ENCODE measurements at regions not wholly inside any gene's neighbourhood (a gene's known extent, or its start where the extent isn't known, plus 50 kb on each side); places are given as distances from the start of the nearest gene placed in this dataset.

DNA sequence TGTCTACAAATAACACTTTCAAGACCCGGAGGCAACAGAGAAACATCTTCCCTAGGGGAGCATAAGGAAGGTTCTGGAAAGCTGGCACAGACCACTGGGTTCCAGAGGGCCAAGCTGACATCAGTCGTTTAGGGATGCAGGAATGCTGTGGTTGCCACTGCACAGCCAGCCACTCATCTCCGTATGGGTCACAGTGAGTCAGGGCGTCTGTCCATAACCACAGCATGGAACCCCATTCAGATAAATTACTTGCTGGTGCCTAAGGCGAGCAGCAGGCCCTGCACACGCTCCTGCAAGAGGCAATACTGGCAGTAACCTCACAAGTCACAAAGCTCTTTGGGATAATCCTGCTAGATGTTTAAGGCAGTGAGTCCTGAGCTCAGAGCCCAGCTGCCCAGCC, 140.9 kb upstream of the UBL3 start:
- no peak for DNase-seq

DNA sequence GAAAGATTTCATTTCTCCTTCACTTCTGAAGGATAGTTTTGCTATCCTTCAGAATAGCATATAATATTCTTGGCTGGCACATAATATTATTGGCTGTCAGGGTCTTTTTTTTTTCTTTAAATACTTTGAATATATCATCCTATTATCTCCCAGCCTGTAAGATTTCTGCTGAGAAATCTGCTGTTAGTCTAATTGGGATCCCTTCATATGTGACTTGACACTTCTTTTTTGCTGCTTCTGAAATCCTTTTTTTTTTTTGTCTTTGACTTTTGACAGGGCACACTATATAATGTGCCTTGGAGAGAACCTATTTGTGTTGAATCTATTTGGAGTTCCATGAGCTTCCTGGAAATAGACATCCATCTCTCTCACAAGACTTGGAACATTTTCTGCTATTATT, 136.9 kb upstream of the UBL3 start:
- DNase-seq, result no peak

DNA sequence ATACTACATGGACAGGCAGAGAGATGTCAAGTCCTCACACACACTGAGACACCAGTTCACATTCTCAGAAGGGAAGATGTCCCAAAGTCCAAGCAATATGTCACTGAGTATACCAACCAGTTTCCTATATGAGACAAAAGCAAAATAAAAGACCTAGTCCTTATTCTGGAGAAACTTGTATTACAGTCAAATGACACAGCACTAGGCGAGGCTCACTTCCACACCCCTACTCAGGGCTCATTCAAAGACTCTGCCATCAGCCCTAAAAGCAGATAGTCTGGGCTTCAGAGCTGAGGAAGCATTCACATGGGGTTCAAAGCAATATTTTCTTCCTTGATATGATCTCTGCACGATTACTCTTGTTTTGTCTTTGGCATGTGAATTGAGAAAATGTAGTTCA, 129.9 kb upstream of the UBL3 start:
- no peak for DNase-seq

DNA sequence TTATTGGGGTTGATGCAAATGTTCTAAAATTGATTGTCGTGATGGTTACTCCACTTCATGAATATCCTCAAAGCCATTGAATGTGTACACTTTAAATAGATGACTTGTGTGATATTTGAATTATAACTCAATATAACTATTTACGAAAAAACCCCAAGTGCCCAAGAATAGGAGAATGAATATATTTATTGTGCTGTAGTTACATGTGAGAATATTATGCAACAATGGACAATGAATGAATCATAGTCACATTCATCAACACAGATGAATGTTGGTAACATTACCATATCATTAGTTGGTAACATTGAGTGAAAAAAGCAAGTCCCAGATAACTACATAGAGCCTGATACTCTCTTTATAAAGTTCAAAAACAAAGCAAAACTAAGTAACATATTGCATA, 127.8 kb upstream of the UBL3 start:
- no peak for DNase-seq

DNA sequence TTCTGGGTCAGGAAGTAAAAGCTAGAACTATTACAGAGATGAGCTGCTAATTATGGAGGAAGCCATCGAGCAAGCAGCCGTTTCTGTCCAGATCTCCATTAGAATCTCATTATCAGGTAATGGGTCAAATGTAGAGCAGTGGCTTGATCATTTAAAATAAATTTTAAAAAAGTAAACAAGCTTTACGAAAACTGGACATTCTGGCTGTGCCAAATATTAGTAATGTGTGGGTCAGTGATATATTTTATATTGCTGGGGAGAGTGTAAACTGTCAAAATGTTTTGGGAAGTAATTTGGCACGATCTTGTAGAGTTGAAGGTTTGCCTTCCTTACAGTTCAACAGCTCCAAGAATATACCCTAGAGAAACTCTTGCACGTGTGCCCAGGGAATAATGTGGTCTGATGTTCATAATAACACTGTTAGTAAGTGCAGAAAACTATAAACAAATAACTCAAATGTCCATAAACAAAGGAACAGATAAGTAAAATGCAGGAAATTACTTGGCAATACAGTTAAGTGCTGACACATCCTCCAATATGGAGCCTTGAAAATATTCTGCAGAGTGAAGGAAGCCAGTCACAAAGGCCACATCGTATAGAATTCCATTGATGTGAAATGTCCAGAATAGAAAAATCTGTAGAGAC, 127.2 kb upstream of the UBL3 start:
- no peak for DNase-seq

DNA sequence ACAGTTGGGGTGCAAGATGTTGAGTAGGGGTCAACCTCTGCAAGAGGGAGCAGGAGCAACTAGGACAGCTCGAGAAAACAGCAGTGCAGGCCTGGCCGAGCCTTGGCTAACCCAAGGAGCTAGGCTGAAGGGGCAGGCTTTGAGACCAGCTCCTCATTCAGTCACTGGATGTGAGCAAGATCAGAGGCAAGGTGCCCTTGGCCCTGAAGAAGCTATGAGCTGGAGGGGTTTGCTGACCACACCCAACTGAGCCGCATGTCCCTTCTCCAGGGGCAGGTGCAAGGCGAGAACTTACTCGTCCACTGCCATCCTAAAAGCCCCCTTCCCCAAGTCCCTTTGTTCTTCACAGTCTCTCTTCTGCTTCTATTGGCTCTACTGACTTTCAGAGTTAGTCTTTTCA, 126.1 kb upstream of the UBL3 start:
- no peak for DNase-seq

DNA sequence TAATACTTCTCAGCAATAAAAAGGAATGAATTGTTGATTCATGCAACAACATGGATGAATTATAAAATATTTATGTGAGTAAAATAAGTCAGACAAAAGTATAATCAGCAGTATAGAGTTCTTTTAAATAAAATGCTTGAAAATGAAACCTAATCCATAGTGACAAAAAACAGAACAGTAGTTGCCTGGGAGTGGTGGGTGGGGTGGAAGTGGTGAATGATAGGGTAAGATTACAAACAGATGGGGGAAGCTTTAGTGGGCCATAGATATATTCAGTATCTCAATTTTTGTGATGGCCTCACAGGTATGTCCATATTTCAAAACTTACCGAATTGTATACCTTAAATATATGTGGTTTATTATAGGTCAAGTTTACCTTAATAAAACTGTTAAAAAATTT, 124.9 kb upstream of the UBL3 start:
- no peak for DNase-seq

DNA sequence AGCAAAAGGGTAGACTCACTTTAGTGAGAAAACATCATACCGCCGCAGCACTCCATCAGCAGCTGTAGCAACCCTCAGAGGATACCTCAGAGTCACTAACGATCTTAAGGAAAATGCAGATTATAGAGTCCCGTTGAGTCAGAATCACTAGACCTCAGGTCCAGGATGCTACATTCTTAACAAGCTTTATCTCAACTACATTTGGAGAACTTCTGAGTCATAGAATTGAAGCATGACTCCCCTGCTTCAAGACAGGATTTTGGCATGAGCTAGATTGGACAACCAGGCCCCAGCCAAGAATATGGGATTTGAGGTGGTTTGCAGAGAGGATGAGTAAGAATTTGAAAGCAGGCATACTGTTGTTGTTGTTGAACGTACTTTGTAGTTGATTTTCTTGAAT, 118.9 kb upstream of the UBL3 start:
- DNase-seq, result no peak

DNA sequence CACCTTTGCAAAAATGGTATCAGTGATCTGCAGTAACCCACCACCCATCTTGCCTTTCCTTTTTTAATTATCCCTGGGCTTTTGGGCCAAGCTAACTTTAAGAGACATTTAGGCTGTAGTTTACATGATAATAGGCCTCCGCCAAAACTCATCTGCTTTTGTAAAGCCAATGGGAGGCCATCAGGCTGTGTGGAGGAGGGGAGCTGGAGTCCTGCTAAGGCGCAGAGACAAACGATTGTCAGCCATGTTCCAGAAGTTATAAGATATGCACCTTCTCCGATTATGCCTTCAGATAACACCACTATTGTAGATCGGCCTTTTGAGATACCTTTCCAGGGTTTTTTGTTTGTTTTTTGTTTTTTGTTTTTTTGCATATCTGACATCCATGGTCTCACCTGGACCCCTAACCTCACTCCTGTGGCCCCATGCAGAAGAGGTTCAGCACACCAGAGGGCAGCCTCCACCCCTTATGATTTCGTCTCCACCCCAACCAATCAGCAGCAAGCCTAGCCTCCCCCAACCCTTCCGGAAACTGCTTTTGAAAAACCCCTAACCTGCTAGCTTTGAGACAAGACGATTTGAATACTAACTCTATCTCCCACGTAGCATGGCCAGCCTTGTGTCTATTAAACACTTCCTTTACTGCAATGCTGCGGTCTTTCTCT, 113.9 kb upstream of the UBL3 start:
- no peak for DNase-seq

DNA sequence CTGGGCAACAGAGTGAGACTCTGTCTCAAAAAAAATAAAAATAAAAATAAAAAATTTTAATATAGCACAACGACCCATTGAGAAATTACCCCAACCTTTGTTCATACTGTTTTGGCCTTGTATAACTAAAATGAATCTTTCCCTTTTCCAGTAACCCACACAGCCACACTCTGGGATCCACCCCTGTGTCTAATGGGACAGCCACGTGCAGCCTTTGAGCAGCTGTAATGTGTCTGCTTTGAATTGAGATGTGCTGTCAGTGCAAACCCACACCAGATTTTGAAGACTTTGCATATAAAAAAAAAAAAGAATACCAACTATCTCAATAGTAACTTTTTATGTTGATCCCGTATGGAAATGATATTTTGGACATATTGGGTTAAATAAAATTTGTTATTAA, 112.7 kb upstream of the UBL3 start:
- DNase-seq, result no peak

DNA sequence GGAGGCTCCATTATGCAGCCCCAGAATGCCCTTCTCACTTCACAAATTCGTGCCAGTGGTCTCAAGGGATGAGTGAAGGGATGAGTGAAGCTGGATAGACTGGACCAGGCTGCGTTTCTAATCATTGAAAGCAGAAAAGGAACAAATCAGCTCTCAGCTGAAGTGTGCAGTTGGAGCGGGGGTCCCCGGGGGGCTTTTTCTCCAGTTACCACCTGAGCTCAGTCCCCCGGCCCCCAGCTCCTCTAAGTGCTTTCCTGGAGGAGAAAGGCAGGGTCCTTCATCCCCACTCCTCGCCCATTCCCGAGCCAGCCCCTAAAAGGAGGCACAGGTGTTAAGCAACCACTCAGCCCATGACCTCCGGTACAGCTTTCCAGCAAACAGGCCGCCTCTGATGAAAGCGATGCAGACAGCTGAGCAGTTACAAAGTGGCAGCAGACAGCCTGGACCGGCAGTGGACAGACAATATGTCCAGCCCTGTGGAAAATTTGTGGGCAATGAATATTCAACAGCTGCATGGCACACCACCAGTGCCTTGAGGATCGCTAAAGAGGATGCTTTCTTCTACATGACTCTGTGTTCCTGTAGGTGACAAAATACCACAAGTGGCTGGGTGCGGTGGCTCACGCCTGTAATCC, 110.7 kb upstream of the UBL3 start:
- DNase-seq, result no peak

DNA sequence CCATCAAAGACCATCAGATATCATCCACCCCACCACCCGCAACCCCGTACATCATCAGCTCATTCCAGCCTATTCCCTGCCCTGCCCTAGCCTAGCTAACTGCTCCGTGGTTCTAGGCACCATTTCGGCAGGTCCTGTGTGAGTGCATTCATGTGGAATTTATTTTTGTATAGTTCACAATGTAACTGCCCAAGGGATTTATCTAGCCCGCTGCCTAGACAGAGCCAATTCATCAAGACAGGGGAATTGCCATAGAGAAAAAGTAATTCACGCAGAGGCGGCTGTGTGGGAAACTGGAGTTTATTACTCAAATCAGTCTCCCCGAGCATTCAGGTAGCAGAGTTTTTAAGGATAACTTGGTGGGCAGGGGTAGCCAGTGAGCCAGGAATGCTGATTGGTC, 109.2 kb upstream of the UBL3 start:
- DNase-seq, result no peak

DNA sequence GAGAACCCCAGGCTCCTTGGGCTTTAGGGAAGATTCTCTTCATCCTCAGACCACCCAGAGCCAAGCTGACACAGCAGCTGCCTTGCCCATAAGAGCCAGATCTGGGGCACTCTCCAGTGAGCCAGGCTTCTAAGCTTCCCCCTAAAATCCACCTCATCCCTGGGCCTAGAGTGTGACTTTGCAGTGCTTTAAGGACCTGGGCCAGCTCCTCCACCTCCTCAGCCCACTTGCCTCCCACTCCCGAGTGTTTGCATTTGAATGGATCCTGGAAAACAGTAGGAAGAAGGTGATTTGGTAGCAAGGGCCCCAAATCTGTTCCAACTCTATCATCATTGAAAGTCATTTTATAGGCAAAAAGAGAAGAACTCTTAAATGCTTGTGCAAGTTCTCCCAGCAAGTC, 108.7 kb upstream of the UBL3 start:
- no peak for DNase-seq

DNA sequence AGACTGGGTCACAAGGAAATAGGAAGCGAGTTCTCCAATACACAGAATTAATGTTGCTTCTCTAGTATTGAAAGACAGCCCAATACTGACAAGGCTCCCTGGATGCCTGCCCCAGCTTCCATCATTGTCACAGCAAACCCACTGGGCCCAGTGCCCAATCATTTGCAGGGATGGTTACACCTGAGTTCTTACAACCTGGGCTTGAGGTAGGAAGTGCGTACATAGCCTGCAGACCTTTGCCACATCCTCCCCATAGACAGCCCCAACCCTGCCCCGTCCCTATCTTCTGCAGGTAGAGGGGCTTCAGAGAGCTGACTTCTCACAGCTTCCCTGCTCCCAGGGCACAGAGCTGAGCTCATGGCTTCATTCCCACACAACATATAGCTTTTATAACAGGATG, 108.1 kb upstream of the UBL3 start:
- no peak for DNase-seq

DNA sequence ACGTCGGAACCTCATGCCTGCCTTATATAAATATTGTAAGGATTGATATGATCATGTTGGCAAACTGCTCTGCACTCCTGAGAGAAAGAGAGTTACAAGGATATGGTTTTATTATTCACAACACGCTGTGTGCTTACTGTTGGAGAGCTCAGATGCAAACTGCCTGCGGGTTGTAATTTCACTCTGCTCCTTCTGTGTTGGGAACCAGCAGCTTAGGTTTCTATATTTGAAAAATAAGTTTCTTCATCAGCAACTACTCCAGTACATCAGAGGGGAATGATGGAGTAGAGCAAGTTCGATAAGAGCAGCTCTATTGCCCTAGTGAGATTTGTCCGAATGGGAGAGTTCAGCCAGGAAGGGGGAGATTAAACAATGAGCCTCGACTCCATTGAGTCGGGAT, 106.9 kb upstream of the UBL3 start:
- DNase-seq, result no peak

DNA sequence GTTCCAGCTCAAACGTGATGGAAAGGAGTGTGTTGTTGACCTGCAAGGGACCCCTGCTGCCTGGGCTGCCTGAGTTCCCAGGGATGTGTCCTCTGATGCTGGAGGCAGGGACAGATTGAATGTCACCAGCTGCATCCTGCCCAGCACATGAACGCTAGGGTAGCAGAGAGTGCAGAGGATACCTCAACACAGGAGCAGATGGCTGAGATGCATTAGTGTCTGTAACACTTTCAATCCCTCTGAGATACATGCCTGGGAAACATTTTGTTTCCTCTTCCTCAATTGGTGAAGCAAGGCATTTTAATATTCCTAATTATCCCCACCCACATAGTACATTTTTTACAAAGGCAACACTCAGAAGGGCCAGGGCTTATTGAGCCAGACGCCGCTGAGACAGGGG, 106.4 kb upstream of the UBL3 start:
- no peak for DNase-seq

DNA sequence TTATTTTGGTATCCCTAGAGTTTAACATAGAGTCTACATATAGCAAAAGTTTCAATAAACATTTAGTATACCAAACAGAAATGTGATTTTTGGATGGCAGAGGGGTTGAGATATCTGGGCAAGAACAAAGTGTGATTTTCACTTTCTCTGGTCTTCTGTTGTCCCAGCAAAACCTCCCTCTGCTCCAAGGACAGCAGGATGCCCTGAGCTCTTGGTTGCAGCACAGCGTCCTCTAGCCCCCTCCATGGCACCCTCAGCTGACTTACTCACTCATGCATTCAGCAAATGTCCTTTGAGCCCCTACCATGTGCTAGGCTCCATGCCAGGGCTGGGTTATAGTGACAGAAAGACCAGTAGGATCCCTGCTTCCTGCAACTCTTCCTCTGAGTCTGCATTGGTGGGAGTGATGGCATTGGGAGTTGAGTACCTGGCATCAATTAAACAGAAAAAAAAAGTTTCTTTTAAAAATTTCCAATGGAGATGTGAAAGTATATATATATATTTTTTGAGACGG, 104.8 kb upstream of the UBL3 start:
- no peak for DNase-seq

DNA sequence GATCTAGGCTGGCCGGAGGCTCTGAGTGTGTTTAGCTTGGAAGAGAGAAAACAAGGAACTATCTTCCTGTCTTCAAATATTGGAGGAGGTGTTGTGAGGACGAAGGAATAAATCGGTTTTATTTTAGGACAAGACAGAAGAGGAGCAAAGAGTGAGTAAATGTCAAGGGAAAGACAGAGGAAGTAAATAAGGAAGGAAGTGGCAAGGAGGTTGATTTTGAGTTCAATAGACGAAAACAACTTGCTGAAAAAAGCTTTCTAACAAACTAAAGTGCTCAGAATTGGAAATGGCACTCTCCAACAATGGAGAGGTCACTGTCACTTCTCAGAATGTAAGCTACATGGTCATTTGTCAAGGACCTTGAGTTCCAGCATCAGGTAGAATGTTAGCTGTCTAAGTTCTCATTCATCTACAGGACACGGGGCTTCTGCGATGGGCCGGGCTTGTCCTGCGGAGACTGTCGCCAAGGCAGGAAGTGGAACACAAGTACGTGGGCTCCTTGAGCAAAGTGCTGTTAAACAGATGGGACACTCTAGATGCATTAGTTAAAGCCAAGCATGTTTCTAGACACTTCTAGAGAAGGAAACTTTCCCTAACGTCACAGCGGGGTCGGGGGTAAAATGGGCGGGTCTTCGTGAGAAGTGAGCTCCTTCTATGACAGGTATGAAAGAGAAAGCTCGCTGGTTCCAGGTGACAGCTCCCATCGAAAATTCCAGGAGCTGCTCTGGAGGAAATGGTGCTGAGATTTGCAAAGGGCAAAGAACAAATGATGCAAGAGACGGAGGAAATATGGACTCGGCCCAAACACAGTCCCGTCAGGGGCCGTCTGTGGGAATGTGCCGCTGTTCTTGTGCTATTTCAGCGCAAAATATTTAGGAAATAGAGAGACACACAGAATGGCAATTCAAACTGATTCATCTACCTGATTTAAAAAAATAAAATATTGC, 103.9 kb upstream of the UBL3 start:
- no peak for DNase-seq

DNA sequence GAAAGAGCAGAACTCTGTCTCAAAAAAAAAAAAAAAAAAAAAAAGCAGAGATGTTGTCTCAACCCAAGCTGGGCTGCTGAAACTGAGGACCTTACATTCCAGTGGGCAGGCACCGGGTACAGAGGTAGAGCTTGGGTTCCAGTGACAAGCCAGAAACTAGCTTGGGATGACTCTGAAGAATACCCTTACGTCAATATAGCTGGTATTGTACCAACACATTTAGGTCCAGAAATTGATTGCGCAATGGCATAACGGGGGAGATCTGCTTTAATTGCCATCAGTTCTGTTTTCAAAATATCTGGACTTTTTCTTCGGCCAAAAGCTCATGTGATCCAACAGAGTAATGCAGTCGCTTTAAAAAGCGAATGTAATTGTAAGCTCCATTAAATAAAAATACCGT, 103.1 kb upstream of the UBL3 start:
- no peak for DNase-seq

DNA sequence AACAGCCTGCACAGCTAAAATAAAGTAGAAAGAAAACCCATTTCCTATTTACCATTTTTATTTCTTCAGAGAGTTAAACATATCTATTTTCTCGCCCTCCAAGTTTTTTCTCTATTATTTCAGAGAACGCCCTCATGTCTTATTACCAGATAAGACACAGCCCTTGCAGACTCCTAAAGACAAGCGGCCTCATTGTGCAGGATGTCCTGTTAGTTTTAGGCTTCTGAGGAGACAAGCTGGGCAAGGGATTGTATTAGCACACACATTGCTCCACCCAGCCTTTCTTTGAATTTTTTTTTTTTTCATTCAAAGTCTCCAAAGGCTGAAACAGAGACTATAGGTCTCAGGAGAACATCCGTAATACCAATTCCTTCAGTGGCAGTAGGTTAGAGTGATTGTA, 101.8 kb upstream of the UBL3 start:
- no peak for DNase-seq

DNA sequence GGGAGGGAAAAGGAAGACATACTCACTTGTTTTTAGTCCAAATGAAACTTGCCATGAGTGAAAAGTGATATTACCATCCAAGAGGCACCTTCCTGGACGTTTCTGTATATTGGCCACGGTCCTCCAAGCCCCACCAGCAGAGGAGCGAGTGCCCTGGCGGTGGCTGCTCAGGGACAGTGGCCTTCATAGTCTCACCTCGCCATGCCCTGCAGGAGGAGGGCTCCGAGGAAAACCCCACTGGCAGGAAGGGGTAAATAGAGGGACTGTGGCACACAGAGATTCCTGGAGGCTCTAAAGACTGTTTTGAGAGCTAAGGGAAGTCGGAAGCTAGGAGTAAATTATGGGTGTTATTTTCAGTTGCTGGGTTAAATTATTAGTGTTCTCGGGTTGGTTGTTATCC, 98.4 kb upstream of the UBL3 start:
- DNase-seq, result no peak

DNA sequence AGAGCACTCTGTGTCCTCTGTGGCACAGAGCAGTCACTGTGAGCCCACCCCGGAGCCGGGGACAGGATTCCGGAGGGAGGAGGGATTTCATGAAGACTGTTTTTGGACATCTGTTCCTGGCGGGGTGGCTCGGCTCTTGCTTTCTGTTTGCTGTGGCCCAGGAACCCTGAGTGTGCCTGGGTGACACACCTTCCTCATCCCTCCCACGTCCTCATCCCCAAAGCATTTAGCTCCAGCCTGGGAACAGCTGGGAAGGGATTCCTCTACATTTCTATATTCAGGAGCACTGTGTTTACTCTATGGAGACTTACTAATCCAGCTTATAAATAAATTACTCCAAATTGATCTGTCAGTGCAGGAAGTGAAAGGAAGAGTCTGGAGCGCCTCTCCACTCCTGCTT, 97.8 kb upstream of the UBL3 start:
- no peak for DNase-seq

DNA sequence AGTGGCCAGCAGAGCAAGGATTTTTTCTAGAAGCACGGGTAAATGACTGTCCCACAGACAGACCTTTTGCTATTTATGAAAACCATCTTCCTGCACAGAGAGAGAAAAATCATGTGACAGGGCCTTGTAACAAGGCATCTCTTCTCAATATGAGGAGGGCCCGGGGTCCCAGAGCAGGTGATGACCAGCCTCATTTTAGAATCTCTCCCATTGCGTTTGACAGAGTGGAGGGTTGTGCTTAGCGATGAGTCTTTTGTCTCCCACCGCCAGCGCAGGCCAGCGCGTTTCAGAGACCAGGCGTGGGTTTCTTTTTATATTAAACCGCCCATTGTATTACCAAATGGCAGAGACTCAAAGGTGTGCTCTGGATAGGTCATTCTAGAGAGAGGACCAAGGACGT, 97.4 kb upstream of the UBL3 start:
- no peak for DNase-seq

DNA sequence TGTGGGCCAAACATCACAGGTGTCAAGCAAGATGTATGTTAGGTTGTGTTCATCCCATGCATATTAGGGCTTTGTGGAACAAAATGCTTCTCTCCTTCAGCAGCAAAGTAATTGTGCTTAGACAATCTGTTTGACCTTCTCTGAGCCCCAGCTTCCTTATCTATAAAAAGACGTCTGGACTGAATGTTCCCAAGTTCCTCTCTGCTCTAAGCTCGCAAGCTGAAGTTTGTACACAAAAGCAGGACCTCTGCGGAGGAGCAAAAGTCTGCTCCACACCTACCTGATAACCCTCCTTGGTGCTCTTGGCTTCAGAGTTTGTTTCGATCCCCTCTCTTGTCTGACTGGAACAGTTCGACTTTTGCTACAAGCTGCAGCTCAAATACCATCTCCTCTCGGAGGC, 95.7 kb upstream of the UBL3 start:
- no peak for DNase-seq

Measured in NCI-H446 treated with DMSO at 0.1 percent for 48 hours (cell line).